Keratinocyte (primary cell): ENCODE measurements at regions not wholly inside any gene's neighbourhood (a gene's known extent, or its start where the extent isn't known, plus 50 kb on each side); places are given as distances from the start of the nearest gene placed in this dataset.

Experiments used
- DNase-seq: peaks from one replicate; pipeline ENCODE4 v3.0.0-alpha.2; 2011; ENCODE audit warnings: low read depth, missing footprints, low spot score
- FAIRE-seq: peaks from 2 replicates; lab custom pipeline; 2011; peaks lifted over from hg19 to GRCh38; lab: Jason Lieb, UNC
- H2AFZ ChIP-seq: 2 replicates; pipeline ENCODE4 v1.6.0; 2012; ENCODE audit warnings: low read length, control low read depth, inconsistent platforms; ENCODE audit not compliant: control insufficient read depth
- H3K27ac ChIP-seq: 2 replicates; pipeline ENCODE4 v1.5.1; 2011; ENCODE audit warnings: low read length; ENCODE audit not compliant: control insufficient read depth, insufficient read depth
- H3K27me3 ChIP-seq: 3 replicates; pipeline ENCODE4 v1.6.0; 2011; ENCODE audit warnings: low read length; ENCODE audit not compliant: control insufficient read depth, insufficient read depth; ENCODE audit errors: extremely low read depth
- H3K36me3 ChIP-seq, 2 experiments: 2 replicates in 1 of 2; 3 replicates in 1 of 2; pipeline ENCODE4 v1.5.1; 2011; ENCODE audit warnings: low read length in 2 of 2, mild to moderate bottlenecking in 1 of 2; ENCODE audit not compliant: control insufficient read depth in 2 of 2, insufficient read depth in 2 of 2; ENCODE audit errors: extremely low read depth in 1 of 2
- H3K4me1 ChIP-seq: 3 replicates; pipeline ENCODE4 v1.5.1; 2011; ENCODE audit warnings: low read length; ENCODE audit not compliant: control insufficient read depth, insufficient read depth; ENCODE audit errors: extremely low read depth
- H3K4me2 ChIP-seq: 3 replicates; pipeline ENCODE4 v1.6.0; 2011; ENCODE audit warnings: low read depth, low read length; ENCODE audit not compliant: control insufficient read depth, insufficient read depth; ENCODE audit errors: extremely low read depth
- H3K4me3 ChIP-seq, 3 experiments: fragments of 200-600 bp in 1 of 3; sonication (generic) in 1 of 3; 2 replicates in 2 of 3; 3 replicates in 1 of 3; pipeline ENCODE4 v1.5.1; 2011 to 2016; ENCODE audit warnings: low read length in 3 of 3, mild to moderate bottlenecking in 3 of 3, control low read depth in 2 of 3, inconsistent platforms in 1 of 3, low read depth in 1 of 3, mixed read lengths in 1 of 3, mixed run types in 1 of 3, moderate library complexity in 1 of 3; ENCODE audit not compliant: control insufficient read depth in 2 of 3, insufficient read depth in 2 of 3; ENCODE audit errors: extremely low read depth in 1 of 3
- H3K79me2 ChIP-seq: 2 replicates; pipeline ENCODE4 v1.6.0; 2012; ENCODE audit warnings: low read length; ENCODE audit not compliant: control insufficient read depth, insufficient read depth
- H3K9ac ChIP-seq: 3 replicates; pipeline ENCODE4 v1.6.0; 2011; ENCODE audit warnings: low read length; ENCODE audit not compliant: control insufficient read depth, insufficient read depth; ENCODE audit errors: extremely low read depth
- H3K9me1 ChIP-seq: 3 replicates; pipeline ENCODE4 v1.6.0; 2011; ENCODE audit warnings: low read length; ENCODE audit not compliant: control insufficient read depth, insufficient read depth; ENCODE audit errors: extremely low read depth
- H3K9me3 ChIP-seq: 2 replicates; pipeline ENCODE4 v1.5.1; 2012; ENCODE audit warnings: low read depth, low read length; ENCODE audit not compliant: control insufficient read depth
- H4K20me1 ChIP-seq: 3 replicates; pipeline ENCODE4 v1.6.0; 2011; ENCODE audit warnings: low read length; ENCODE audit not compliant: control insufficient read depth, insufficient read depth; ENCODE audit errors: extremely low read depth
- EZH2 ChIP-seq: IDR thresholded peaks from one replicate; pipeline ENCODE4 v1.6.1; 2012; ENCODE audit warnings: inconsistent platforms, mild to moderate bottlenecking, low read length, moderate library complexity
- dilution Hi-C: fragments of 300-500 bp; cut with MboI; formaldehyde crosslinking; loops from one replicate; pipeline ENCODE4 v1.7.0; 2020; ENCODE audit warnings: low sequenced_read_pairs; ENCODE audit not compliant: extremely low pct_ligation_motif_present
- TF ChIP-seq, protein P1 (sequence below), 3 experiments: IDR thresholded peaks in 1 of 3; conservative IDR thresholded peaks in 1 of 3; optimal IDR thresholded peaks in 1 of 3; 2 replicates in 2 of 3; 3 replicates in 1 of 3; pipeline versions ENCODE3 to v1.5.1; 2011; ENCODE audit warnings: low read length in 3 of 3, mild to moderate bottlenecking in 3 of 3, moderate library complexity in 2 of 3, control low read depth in 1 of 3, inconsistent platforms in 1 of 3; ENCODE audit not compliant: insufficient read depth in 2 of 3; ENCODE audit errors: extremely low read depth in 1 of 3

DNA sequence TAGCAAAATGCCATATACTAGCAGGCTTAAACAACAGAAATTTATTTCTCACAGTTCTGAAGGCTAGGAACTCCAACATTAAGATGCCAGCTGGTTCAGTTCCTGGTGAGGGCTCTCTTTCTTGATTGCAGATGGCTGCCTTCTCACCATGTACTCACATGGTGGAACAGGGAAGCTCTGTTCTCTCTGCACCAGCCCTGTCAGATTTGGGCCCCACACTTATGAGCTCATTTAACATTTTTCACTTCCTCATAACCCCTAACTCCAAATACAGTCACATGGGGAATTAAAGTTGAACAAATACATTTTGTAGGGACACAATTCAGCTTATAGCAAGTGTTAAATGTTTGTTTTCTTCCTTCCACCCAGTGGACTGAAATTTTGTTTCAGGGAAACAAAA, 218.6 kb upstream of the TAC1 start:
- FAIRE-seq, result no peak
- H3K27ac ChIP-seq, result no peak overlapping the region
- no peaks in the 10 kb centered on the region for H3K27me3 ChIP-seq

DNA sequence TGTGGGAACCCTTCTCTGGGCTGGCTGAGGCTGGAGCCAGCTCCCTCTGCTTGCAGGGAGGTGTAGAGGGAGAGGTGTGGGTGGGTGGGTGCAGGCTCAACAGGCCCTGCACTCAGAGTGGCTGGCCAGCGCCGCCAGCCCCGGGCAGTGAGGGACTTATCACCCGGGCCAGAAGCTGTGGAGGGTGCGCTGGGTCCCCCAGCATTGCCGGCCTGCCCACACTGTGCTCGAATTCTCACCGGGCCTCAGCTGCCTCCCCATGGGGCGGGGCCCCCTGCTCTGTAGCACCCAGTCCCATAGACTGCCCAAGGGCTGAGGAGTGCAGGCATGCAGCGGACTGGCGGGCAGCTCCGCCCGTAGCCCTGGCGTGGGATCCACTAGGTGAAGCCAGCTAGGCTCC, 190.7 kb upstream of the TAC1 start:
- DNase-seq, result no peak
- Histone ChIP-seq H3K9me3 (no peaks in the 10 kb centered on the region), H3K27me3 (no peaks in the 10 kb centered on the region), H2AFZ (no peak overlapping the region), H3K27ac (no peak overlapping the region), H3K4me2 (no peak overlapping the region), H3K4me1 (no peaks in the 10 kb centered on the region), H4K20me1 (no peaks in the 10 kb centered on the region), H3K4me3 (no peak overlapping the region), H3K36me3 (no peaks in the 10 kb centered on the region), H3K79me2 (no peaks in the 10 kb centered on the region), H3K9me1 (no peaks in the 10 kb centered on the region), H3K9ac (no peak overlapping the region)
- dilution Hi-C loops, result no loop called here
- TF ChIP-seq, protein P1, sequence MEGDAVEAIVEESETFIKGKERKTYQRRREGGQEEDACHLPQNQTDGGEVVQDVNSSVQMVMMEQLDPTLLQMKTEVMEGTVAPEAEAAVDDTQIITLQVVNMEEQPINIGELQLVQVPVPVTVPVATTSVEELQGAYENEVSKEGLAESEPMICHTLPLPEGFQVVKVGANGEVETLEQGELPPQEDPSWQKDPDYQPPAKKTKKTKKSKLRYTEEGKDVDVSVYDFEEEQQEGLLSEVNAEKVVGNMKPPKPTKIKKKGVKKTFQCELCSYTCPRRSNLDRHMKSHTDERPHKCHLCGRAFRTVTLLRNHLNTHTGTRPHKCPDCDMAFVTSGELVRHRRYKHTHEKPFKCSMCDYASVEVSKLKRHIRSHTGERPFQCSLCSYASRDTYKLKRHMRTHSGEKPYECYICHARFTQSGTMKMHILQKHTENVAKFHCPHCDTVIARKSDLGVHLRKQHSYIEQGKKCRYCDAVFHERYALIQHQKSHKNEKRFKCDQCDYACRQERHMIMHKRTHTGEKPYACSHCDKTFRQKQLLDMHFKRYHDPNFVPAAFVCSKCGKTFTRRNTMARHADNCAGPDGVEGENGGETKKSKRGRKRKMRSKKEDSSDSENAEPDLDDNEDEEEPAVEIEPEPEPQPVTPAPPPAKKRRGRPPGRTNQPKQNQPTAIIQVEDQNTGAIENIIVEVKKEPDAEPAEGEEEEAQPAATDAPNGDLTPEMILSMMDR (optimal IDR thresholded peaks at IDR 0.05 in 1 of 3, IDR thresholded peaks at IDR 0.05 in 1 of 3, conservative IDR thresholded peaks at IDR 0.05 in 1 of 3; ENCODE audit: extremely low read depth in 1 of 3, insufficient read depth in 2 of 3, low read length in 3 of 3), result no peak
- TF ChIP-seq EZH2, result no peak
- FAIRE-seq, result no peak

More for the DNA sequence above, 218.6 kb upstream of the TAC1 start:
- Histone ChIP-seq H3K9ac (no peak overlapping the region), H3K36me3 (no peaks in the 10 kb centered on the region), H3K79me2 (no peaks in the 10 kb centered on the region), H3K4me2 (no peak overlapping the region), H3K9me1 (no peaks in the 10 kb centered on the region), H2AFZ (no peak overlapping the region), H3K9me3 (no peaks in the 10 kb centered on the region), H3K4me3 (no peak overlapping the region), H4K20me1 (no peaks in the 10 kb centered on the region), H3K4me1 (no peaks in the 10 kb centered on the region)
- dilution Hi-C loops, result no loop called here
- no peak for TF ChIP-seq EZH2
- TF ChIP-seq, protein P1 (optimal IDR thresholded peaks at IDR 0.05 in 1 of 3, IDR thresholded peaks at IDR 0.05 in 1 of 3, conservative IDR thresholded peaks at IDR 0.05 in 1 of 3; ENCODE audit: extremely low read depth in 1 of 3, insufficient read depth in 2 of 3, low read length in 3 of 3), result no peak
- no peak for DNase-seq
